ENCODE measurements at regions not wholly inside any gene's neighbourhood (a gene's known extent, or its start where the extent isn't known, plus 50 kb on each side); places are given as distances from the start of the nearest gene placed in this dataset.

GRCh38 chr11:119545978-119546915 lies 123.3 kb upstream of the THY1 start:
- DNase-seq = no peak

GRCh38 chr11:119540370-119541125 lies 117.6 kb upstream of the THY1 start:
- DNase-seq = no peak

GRCh38 chr11:119539583-119539982 lies 116.6 kb upstream of the THY1 start:
- DNase-seq = no peak

- DNase-seq = no peak
Measured at GRCh38 chr11:119538753-119539152, 115.8 kb upstream of the THY1 start.

GRCh38 chr11:119537306-119538253 lies 114.6 kb upstream of the THY1 start:
- DNase-seq = no peak

- no peak for DNase-seq
Measured at GRCh38 chr11:119536801-119537200, 113.8 kb upstream of the THY1 start.

GRCh38 chr11:119533921-119534736 lies 111.2 kb upstream of the THY1 start:
- DNase-seq = peak; percentile 42

GRCh38 chr11:119533462-119533861 lies 110.5 kb upstream of the THY1 start:
- DNase-seq = no peak

GRCh38 chr11:119532551-119532950 lies 109.6 kb upstream of the THY1 start:
- DNase-seq = no peak

GRCh38 chr11:119531623-119532022 lies 108.7 kb upstream of the THY1 start:
- DNase-seq = no peak

GRCh38 chr11:119531056-119531455 lies 108.1 kb upstream of the THY1 start:
- DNase-seq = no peak

- DNase-seq = no peak
Measured at GRCh38 chr11:119530509-119530908, 107.5 kb upstream of the THY1 start.

GRCh38 chr11:119529936-119530335 lies 107.0 kb upstream of the THY1 start:
- no peak for DNase-seq

- DNase-seq = no peak
Measured at GRCh38 chr11:119529063-119529845, 106.3 kb upstream of the THY1 start.

GRCh38 chr11:119525867-119526196 lies 102.9 kb upstream of the THY1 start:
- no peak for DNase-seq

GRCh38 chr11:119525180-119525866 lies 102.4 kb upstream of the THY1 start:
- DNase-seq = no peak

GRCh38 chr11:119523539-119524157 lies 100.7 kb upstream of the THY1 start:
- DNase-seq = no peak

- DNase-seq = no peak
Measured at GRCh38 chr11:119522609-119523008, 99.6 kb upstream of the THY1 start.

- no peak for DNase-seq
Measured at GRCh38 chr11:119521551-119521950, 98.6 kb upstream of the THY1 start.

GRCh38 chr11:119520966-119521365 lies 98.0 kb upstream of the THY1 start:
- peak; percentile 25 for DNase-seq
